Smooth muscle cell of the brain vasculature (primary cell): ENCODE measurements at regions not wholly inside any gene's neighbourhood (a gene's known extent, or its start where the extent isn't known, plus 50 kb on each side); places are given as distances from the start of the nearest gene placed in this dataset.
A peak's percentile ranks its signal among the peaks of the same experiment; 100 is the strongest.
"Not testable (repeated sequence)": the region's sequence is repeated elsewhere in the genome, so short reads cannot be mapped to it uniquely, and the experiment has no call there.

ENCODE experiments used
- DNase-seq: peaks from one replicate; pipeline ENCODE4 v3.0.0-alpha.2; 2012; ENCODE audit warnings: low read depth, low spot score

GRCh38 chr3:71974786-71975185 lies 189.8 kb upstream of the PROK2 start:
- DNase-seq, result no peak

DNA sequence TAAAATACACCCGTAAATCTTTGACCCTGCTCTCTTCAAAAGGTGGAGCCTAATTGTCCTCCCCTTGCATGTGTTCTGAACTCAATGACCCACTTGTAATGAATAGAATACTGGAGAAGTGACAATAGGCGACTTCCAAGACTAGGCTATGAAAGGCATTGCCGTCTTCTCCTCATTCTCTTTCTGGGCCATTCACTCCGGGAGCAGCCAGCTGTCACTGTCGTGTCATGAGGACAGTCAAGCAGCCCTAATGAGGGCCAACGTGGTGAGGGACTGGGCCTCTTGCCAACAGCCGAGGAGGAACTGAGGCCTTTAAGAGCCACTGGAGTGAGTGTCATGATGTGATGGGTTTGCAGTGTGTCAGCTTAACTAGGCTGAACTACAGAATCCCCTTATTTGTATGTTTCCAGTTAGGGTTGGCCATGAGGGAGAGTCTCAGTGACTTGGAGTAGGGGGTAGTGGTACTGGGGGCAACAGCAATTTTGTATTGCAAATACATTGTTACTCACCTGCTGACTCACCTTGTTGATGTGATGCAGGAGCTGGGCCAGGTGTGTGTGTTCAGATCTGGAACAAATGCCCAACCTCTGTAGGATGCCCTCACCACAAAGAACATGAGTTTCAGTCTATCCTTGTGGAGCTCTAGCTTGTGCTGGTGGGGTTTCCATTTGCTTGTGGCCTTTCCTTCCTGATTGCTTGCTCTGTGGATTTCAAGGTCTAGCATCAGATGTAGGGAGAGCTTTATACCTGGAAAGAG lies 188.5 kb upstream of the PROK2 start:
- DNase-seq, result no peak

- DNase-seq, result no peak
Observed at GRCh38 chr3:71972031-71972430, 187.1 kb upstream of the PROK2 start.

GRCh38 chr3:71968544-71968943 lies 183.6 kb upstream of the PROK2 start:
- DNase-seq, result no peak

- DNase-seq, result no peak
Observed at GRCh38 chr3:71966185-71966584, 181.2 kb upstream of the PROK2 start.

DNA sequence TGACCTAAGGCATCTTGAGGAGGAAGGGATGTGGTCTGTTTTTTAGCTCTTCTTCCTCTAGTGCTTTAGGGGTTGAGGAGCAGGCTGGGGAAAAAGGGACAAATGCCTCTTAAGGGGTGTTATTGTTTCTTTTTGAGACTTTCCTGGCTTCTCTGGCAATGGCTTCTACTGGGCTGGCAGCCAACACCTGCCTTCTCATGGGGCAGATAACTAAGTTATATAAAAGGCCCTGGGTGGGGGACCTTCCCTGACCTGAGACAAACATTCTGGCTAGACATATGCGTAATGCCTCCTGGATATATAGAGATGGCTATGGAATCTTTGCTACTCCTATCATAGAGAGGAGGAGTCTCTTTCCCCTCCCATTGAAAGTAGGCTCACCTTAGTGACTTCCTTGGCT lies 179.2 kb upstream of the PROK2 start:
- no peak for DNase-seq

- DNase-seq, result no peak
Observed at GRCh38 chr3:71962561-71963240, 177.8 kb upstream of the PROK2 start.

DNA sequence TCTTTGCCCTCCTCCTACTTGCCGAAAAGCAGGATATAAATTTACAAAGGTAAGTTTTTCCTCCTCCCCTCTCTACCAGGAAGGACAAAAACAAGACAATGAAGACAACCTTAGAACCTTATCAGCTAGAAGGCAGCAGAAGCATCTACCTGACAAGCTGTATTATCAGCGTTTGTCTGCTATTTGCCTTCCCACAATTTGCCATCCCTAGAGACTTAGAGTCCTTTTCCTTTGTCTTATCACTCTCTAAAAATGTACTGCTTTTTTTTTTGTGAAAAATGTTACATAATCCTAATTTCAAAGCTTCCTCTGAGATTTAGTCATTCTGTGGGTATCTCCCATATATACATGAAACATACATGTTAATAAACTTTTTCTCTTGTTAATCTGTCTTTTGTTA lies 176.9 kb upstream of the PROK2 start:
- DNase-seq, result no peak

GRCh38 chr3:71961378-71961777 lies 176.4 kb upstream of the PROK2 start:
- no peak for DNase-seq

- no peak for DNase-seq
Observed at GRCh38 chr3:71958533-71958932, 173.6 kb upstream of the PROK2 start.

- no peak for DNase-seq
Observed at GRCh38 chr3:71956716-71957115, 171.8 kb upstream of the PROK2 start.

- DNase-seq, result no peak
Observed at GRCh38 chr3:71956069-71956340, 171.1 kb upstream of the PROK2 start.

- peak; percentile 75 for DNase-seq
Observed at GRCh38 chr3:71955240-71956068, 170.5 kb upstream of the PROK2 start.

DNA sequence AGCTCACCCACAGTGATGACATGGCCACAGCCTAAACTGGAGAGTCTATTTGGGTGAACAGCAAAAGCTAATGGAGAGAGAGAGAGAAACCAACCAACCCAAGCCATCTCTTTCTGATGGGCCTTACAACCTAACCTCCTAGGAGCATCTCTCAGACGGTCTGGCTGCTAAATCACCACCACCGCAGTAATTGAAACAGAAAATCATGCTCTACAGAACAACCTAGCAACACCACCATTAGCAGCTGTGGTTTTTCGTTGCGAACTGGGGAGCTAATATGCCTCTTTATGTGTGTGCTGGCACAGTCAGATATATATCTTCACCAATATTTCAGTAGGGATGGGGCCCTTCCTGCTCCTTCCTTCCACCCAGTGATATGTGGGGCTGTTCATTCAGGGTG lies 166.9 kb upstream of the PROK2 start:
- DNase-seq, result no peak

DNA sequence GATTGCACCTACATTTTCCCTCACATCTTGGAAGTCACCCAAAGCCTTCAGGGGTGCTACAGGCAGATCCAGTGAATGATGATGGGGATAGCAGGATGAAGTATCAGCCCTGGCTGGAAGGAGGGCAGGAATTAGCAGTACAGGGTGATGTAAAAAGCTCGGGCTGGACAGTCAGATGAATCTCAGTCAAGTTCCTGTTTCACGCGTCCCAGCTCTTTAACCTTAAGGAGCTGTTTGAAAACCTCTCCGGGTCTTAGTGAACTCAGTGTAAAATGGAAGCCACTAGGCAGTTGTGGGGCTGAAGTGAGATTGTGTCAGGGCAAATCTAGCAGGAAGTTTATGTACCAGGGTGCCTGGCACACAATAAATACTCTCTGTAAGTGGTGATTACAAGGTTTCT lies 166.4 kb upstream of the PROK2 start:
- DNase-seq, result no peak

GRCh38 chr3:71949442-71949841 lies 164.5 kb upstream of the PROK2 start:
- DNase-seq, result no peak

DNA sequence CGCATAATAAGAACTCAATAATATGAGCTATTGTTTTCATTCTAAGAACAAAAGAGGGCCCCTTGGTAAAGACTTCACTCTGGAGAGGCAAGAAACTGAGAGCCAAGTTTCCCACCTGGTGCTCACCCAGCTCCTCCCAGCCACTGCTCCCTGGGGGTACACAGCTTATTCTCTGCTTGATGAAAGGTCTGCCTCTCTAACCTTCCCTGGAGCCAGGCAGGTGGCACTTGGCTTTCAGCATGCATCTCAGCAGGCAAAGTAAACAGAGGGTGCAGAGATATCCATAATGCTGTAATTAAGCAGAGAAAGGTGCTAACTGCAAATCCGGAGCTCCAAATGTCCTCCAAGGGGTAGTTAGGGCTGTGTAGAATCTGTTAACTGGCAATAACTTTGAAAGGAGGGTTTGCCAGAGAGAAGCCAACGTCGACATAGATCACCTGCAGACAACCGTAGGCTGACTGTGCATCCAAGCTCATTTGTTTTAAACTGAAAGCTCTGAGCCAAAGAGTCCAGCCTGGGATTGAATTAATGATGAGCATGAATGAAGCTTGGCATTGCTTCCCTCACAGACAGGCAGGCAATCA lies 159.6 kb upstream of the PROK2 start:
- no peak for DNase-seq

- no peak for DNase-seq
Observed at GRCh38 chr3:71942432-71943187, 157.7 kb upstream of the PROK2 start.

DNA sequence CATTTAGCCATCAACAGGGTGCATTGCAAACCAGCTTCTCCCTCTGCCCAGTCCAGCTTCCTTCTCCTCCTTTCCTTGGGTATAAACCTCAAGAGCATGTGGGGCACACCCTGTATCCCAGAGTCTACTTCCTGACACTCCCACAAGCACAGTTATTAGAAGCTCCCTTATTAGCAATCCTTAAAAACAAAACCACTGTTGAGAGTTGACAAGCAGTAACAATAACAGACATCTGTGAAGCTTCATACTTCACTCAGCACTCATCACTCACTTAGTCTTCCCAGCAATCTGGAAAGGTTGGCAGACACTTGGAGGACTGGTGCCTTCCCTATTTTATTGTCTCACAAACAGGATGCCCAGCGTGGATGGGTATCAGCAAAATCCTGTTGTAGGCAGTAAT lies 155.5 kb upstream of the PROK2 start:
- no peak for DNase-seq

DNA sequence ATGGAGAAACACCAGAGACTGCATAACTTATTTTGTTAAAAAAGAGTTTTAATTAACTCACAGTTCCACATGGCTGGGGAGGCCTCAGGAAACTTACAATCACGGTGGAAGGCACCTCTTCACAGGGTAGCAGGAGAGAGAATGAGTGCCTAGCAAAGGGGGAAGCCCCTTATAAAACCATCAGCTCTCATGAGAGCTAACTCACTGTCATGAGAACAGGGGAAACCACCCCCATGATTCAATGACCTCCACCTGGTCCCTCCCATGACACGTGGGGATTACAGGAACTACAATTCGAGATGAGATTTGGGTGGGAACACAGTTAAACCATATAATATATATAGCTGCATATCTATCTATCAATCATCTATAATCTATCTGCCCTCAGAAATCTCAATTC lies 153.1 kb upstream of the PROK2 start:
- DNase-seq, result not testable (repeated sequence)

DNA sequence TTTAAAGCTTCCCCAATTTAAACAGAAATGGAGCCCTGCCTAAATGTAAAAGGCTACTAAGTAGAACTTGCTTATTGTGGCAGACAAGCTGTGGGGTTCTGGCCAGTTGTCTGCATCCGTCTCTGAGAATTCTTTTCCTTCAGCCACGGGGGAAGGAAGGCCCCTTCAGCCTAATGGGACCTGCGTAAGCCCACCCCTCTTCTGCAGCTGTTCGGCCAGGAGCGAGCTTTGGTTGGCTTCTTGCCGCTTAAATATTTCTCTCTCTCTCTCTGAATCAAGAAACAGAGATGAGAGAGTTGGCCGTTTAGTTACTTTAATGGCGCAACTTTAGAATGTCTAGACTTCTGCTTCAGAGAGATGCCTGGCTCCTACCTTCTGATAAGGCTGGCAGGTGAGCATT lies 151.7 kb upstream of the PROK2 start:
- no peak for DNase-seq
